ENCODE measurements at regions not wholly inside any gene's neighbourhood (a gene's known extent, or its start where the extent isn't known, plus 50 kb on each side); places are given as distances from the start of the nearest gene placed in this dataset.
"Not testable (repeated sequence)": the region's sequence is repeated elsewhere in the genome, so short reads cannot be mapped to it uniquely, and the experiment has no call there.

DNA sequence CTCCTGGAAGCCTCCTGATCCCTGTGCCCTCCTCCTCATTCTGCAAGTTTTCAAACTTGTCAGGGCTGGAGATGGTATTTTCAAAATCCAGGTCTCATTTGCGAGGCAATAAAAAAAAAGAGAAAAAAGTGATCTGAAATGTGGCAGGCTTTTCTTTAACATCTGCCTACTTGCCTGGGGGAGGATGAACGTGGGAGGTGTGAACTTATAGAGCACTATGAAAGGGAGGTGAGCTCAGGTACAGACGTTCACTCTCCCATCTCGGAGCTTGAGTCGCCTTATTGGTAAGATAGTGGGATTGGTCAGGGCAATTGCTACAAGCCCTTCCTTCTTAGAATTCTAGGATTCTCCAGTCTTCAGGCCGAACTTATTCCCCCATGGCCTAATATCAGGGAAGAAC is 104.8 kb upstream of the CADM1 start:
- DNase-seq (ENCODE audit: low read depth): no peak
- no peak overlapping the region for H3K4me3 ChIP-seq (ENCODE audit: low read depth, low read length)
- TF ChIP-seq, protein P1, sequence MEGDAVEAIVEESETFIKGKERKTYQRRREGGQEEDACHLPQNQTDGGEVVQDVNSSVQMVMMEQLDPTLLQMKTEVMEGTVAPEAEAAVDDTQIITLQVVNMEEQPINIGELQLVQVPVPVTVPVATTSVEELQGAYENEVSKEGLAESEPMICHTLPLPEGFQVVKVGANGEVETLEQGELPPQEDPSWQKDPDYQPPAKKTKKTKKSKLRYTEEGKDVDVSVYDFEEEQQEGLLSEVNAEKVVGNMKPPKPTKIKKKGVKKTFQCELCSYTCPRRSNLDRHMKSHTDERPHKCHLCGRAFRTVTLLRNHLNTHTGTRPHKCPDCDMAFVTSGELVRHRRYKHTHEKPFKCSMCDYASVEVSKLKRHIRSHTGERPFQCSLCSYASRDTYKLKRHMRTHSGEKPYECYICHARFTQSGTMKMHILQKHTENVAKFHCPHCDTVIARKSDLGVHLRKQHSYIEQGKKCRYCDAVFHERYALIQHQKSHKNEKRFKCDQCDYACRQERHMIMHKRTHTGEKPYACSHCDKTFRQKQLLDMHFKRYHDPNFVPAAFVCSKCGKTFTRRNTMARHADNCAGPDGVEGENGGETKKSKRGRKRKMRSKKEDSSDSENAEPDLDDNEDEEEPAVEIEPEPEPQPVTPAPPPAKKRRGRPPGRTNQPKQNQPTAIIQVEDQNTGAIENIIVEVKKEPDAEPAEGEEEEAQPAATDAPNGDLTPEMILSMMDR (IDR thresholded peaks at IDR 0.05; ENCODE audit: insufficient read depth, low read depth, low read length): no peak

DNA sequence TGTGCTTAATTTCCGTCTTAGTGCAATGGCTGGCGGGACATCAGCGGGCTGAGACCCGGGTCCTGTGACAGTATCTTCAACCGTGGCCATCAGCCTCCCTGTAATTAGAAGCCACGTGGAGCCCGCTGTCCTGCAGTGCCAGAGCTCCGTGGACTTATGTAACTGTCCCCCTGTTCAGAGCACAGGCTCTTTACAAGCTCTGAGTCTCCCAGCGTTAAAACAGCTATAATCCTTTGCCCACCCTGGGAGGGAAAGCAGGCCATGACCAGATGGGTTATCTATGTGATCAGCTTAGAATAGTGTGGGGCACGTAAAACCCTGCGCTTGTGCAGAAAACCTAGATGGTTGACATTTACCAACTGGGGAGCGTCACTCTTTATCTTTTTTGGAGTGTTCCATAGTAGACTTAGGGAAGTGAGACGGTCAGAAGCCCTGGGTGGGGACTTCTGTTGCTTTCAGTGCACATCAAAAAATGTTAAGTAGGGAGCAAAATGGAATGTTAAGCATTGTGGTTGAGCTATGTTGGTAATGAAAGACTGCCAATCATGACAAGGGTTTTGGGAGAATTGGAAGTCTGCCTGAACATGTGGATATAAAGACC is 103.5 kb upstream of the CADM1 start:
- H3K4me3 ChIP-seq (ENCODE audit: low read depth, low read length): no peak overlapping the region

DNA sequence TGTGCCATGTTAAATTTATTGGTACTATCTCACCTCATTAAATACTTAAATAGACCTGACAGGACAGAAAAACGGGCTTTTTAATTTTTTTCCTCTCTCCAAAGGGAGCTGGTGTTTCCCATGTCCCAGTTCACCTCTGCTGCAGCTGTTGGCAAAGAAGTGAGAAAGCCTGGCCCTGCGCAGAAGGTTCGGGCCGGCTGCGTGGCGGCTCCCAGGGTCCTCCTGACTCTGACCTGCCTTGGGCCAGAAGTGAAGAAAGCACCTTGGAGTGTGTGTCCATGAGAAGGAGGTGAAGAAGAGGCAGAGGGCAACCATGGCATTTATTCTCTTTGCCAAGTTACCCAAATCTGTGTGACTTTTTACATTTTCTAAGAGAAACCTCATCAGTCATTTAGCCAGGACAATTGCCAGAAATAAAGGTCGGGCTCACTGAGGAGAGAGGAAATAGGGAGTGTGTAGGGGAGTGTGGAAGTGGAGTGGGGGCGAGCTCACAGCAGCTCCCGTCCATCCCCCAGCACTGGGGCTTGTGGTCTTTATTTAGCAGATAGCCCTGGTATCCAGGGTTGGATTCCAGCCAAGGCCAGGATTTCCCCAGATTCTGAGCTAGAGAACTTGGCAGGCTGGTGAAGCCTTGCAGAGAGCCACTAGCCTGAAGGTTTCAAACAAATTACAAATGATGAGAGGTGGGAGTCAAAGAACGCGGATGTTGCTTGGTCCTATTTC is 102.4 kb upstream of the CADM1 start:
- TF ChIP-seq, protein P1 (IDR thresholded peaks at IDR 0.05; ENCODE audit: insufficient read depth, low read depth, low read length): no peak
- no peak overlapping the region for H3K4me3 ChIP-seq (ENCODE audit: low read depth, low read length)
- DNase-seq (ENCODE audit: low read depth): peak; percentile 11

More for the DNA sequence above, 103.5 kb upstream of the CADM1 start:
- DNase-seq (ENCODE audit: low read depth): peak; percentile 6
- TF ChIP-seq, protein P1 (IDR thresholded peaks at IDR 0.05; ENCODE audit: insufficient read depth, low read depth, low read length): no peak

DNA sequence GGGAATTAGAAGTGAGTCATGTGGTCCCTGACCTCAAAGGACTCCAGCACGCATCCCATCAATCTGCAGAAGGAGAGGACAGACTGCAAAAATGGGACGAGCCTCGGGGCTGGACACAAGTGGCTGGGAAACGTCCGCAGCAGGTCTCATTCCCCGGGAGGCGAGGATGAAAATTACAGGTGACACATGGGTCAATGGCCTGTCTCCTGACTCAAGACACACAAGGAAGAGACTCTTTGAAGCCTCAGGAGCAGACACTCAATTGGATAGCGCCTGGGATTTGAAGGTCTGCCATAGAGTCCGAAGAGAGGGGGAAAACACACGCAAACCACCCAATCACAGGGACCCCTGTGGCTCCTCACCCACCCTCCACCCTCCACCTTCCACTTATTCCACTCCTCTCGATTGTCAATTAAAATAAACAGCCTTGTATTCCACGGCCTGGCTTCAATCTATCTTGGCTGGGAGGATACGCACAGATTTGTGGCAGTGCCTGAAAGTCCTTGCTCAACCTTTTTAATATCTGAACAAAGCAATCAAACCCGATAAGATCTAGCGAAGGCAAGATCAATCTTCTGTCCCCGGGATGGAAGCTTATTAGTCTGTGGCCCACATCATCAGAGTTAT is 101.8 kb upstream of the CADM1 start:
- no peak overlapping the region for H3K4me3 ChIP-seq (ENCODE audit: low read depth, low read length)
- TF ChIP-seq, protein P1 (IDR thresholded peaks at IDR 0.05; ENCODE audit: insufficient read depth, low read depth, low read length): no peak
- DNase-seq (ENCODE audit: low read depth): no peak

GRCh38 chr11:115605397-115605796 is 101.2 kb upstream of the CADM1 start:
- not testable (repeated sequence) for DNase-seq (ENCODE audit: low read depth); H3K4me3 ChIP-seq (ENCODE audit: low read depth, low read length)

GRCh38 chr11:115599125-115599524 is 94.9 kb upstream of the CADM1 start:
- TF ChIP-seq, protein P1 (IDR thresholded peaks at IDR 0.05; ENCODE audit: insufficient read depth, low read depth, low read length): no peak
- no peak for DNase-seq (ENCODE audit: low read depth)
- no peak overlapping the region for H3K4me3 ChIP-seq (ENCODE audit: low read depth, low read length)

DNA sequence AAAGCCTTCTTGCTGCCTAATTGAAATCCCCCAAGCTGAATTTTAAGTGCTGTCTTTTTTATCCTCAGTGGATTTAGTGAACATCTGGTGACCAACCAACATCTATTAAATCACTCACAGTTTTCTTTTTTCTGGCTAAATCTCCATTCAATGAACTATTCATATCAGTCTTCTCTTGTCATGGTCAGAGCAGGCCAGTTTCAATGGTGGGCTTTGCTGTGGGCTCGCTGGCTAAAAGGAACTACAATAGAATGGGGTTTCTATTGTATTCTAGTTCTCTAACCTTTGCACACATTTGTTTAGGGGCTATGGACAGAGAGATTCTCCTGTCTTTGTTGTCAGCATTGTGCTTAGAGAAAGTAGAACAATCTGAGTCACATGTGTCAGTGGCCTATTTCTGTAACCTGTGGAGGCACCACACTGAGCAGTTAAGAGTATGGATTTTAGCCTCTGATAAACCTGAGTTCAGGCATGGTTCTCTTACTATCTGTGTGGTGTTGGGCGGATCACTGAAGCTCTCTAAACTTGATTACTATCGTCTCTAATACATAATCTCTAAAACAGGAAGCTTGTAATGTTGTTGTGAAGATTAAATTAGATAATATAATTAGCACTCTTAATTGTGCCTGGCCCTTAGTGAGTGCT is 94.2 kb upstream of the CADM1 start:
- no peak for DNase-seq (ENCODE audit: low read depth)
- TF ChIP-seq, protein P1 (IDR thresholded peaks at IDR 0.05; ENCODE audit: insufficient read depth, low read depth, low read length): no peak
- H3K4me3 ChIP-seq (ENCODE audit: low read depth, low read length): no peak overlapping the region
